Ishikawa (cell line): ENCODE measurements at regions not wholly inside any gene's neighbourhood (a gene's known extent, or its start where the extent isn't known, plus 50 kb on each side); places are given as distances from the start of the nearest gene placed in this dataset.

Source experiments
- CEBPB ChIP-seq: IDR thresholded peaks from 2 replicates; pipeline ENCODE4 v1.6.1; 2012
- CREB1 ChIP-seq: IDR thresholded peaks from 2 replicates; pipeline ENCODE4 v1.6.1; 2012; ENCODE audit warnings: low read depth
- EGR1 ChIP-seq: IDR thresholded peaks from 2 replicates; pipeline ENCODE4 v1.6.1; 2012
- EP300 ChIP-seq: IDR thresholded peaks from 2 replicates; pipeline ENCODE4 v1.6.1; 2012; ENCODE audit warnings: borderline replicate concordance
- NFIC ChIP-seq: IDR thresholded peaks from 2 replicates; pipeline ENCODE4 v1.6.1; 2012
- RAD21 ChIP-seq: IDR thresholded peaks from 2 replicates; pipeline ENCODE4 v1.6.1; 2012; ENCODE audit warnings: low read depth
- TAF1 ChIP-seq: IDR thresholded peaks from 2 replicates; pipeline ENCODE4 v1.6.1; 2012; ENCODE audit warnings: low read depth, mild to moderate bottlenecking
- YY1 ChIP-seq: IDR thresholded peaks from 2 replicates; pipeline ENCODE4 v1.6.1; 2012; ENCODE audit warnings: low read depth
- ZBTB7A ChIP-seq: IDR thresholded peaks from 2 replicates; pipeline ENCODE4 v1.6.1; 2012; ENCODE audit warnings: low read depth
- TF ChIP-seq, protein P1 (sequence below): IDR thresholded peaks from 2 replicates; pipeline ENCODE4 v1.6.1; 2012; ENCODE audit warnings: low read depth, mild to moderate bottlenecking
- TF ChIP-seq, protein P2 (sequence below): IDR thresholded peaks from 2 replicates; pipeline ENCODE4 v1.6.1; 2012

- TF ChIP-seq CEBPB (no peak), NFIC (no peak), YY1 (no peak), EP300 (no peak), EGR1 (no peak), CREB1 (no peak), ZBTB7A (no peak), RAD21 (no peak), TAF1 (no peak)
- TF ChIP-seq, protein P1, sequence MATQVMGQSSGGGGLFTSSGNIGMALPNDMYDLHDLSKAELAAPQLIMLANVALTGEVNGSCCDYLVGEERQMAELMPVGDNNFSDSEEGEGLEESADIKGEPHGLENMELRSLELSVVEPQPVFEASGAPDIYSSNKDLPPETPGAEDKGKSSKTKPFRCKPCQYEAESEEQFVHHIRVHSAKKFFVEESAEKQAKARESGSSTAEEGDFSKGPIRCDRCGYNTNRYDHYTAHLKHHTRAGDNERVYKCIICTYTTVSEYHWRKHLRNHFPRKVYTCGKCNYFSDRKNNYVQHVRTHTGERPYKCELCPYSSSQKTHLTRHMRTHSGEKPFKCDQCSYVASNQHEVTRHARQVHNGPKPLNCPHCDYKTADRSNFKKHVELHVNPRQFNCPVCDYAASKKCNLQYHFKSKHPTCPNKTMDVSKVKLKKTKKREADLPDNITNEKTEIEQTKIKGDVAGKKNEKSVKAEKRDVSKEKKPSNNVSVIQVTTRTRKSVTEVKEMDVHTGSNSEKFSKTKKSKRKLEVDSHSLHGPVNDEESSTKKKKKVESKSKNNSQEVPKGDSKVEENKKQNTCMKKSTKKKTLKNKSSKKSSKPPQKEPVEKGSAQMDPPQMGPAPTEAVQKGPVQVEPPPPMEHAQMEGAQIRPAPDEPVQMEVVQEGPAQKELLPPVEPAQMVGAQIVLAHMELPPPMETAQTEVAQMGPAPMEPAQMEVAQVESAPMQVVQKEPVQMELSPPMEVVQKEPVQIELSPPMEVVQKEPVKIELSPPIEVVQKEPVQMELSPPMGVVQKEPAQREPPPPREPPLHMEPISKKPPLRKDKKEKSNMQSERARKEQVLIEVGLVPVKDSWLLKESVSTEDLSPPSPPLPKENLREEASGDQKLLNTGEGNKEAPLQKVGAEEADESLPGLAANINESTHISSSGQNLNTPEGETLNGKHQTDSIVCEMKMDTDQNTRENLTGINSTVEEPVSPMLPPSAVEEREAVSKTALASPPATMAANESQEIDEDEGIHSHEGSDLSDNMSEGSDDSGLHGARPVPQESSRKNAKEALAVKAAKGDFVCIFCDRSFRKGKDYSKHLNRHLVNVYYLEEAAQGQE: no peak
- TF ChIP-seq, protein P2, sequence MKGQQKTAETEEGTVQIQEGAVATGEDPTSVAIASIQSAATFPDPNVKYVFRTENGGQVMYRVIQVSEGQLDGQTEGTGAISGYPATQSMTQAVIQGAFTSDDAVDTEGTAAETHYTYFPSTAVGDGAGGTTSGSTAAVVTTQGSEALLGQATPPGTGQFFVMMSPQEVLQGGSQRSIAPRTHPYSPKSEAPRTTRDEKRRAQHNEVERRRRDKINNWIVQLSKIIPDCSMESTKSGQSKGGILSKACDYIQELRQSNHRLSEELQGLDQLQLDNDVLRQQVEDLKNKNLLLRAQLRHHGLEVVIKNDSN: no peak
These were observed 52.5 kb upstream of the E2F3 start for GRCh38 chr6:20349225-20349624.
